HepG2 (cell line): ENCODE measurements at regions not wholly inside any gene's neighbourhood (a gene's known extent, or its start where the extent isn't known, plus 50 kb on each side); places are given as distances from the start of the nearest gene placed in this dataset.

Experiments
- ATAC-seq: fragments of 200-7000 bp; cut with Tn5 transposase; 3 replicates; pipeline ENCODE4 v1.9.1; 2020; ENCODE audit warnings: mild to moderate bottlenecking, moderate library complexity
- BruUV-seq: library from RNA; stranded (reverse); fragments of 400-500 nt; replicated peaks from 2 replicates; lab custom pipeline; 2021; lab: Mats Ljungman, UMichigan
- CTCF ChIA-PET: fragments of 300-600 bp; formaldehyde crosslinking; extraction: SDS; loops from one replicate; lab custom pipeline; 2021; ENCODE audit warnings: low total read pairs, inconsistent platforms, low intra/inter-chr PET ratio; lab: Yijun Ruan, JAX
- POLR2A ChIA-PET: fragments of 350-600 bp; sonication (Branson Sonifier 250); formaldehyde crosslinking; loops from one replicate; lab custom pipeline; 2020; ENCODE audit warnings: antibody characterized with exemption, inconsistent platforms; lab: Yijun Ruan, JAX
- DNase-seq: peaks from one replicate; pipeline ENCODE4 v3.0.0-alpha.2; 2015; ENCODE audit warnings: low spot score
- FAIRE-seq: peaks from 3 replicates; lab custom pipeline; 2011; peaks lifted over from hg19 to GRCh38; lab: Jason Lieb, UNC
- H2AFZ ChIP-seq: one replicate; pipeline ENCODE4 v1.6.1; 2011; ENCODE audit warnings: low read length, inconsistent platforms
- H3K27ac ChIP-seq: fragments of 300-600 bp; 3 replicates; pipeline ENCODE4 v1.8.0; 2011; ENCODE audit warnings: mixed run types, mild to moderate bottlenecking, mixed read lengths, low read length, inconsistent platforms; ENCODE audit not compliant: insufficient read depth; ENCODE audit errors: extremely low read length
- H3K27me3 ChIP-seq, 2 experiments: fragments of 200-600 bp in 1 of 2; 2 replicates in 1 of 2; 3 replicates in 1 of 2; pipeline versions ENCODE4 v1.6.0 to v1.8.0; 2011; ENCODE audit warnings: low read length in 2 of 2, mild to moderate bottlenecking in 2 of 2, moderate library complexity in 2 of 2, inconsistent platforms in 1 of 2; ENCODE audit not compliant: insufficient read depth in 2 of 2, control insufficient read depth in 1 of 2
- H3K36me3 ChIP-seq, 2 experiments: fragments of 200-600 bp in 1 of 2; replicated peaks in 1 of 2; 2 replicates in 1 of 2; 3 replicates in 1 of 2; pipeline versions ENCODE4 v1.5.1 to v1.8.0; 2011; ENCODE audit warnings: low read length in 2 of 2, inconsistent platforms in 1 of 2; ENCODE audit not compliant: insufficient read depth in 2 of 2, control insufficient read depth in 1 of 2
- H3K4me1 ChIP-seq: 2 replicates; pipeline ENCODE4 v1.5.1; 2012; ENCODE audit warnings: low read length, inconsistent platforms; ENCODE audit not compliant: insufficient read depth
- H3K4me2 ChIP-seq: 2 replicates; pipeline ENCODE4 v1.6.0; 2011; ENCODE audit warnings: low read depth, low read length, inconsistent platforms
- H3K4me3 ChIP-seq, 3 experiments: fragments of 200-600 bp in 1 of 3; sonication (generic), shearing (Covaris generic) in 1 of 3; replicated peaks in 1 of 3; 2 replicates each; pipeline ENCODE4 v1.5.1; 2011 to 2016; ENCODE audit warnings: low read length in 3 of 3, inconsistent platforms in 2 of 3, low read depth in 2 of 3, mild to moderate bottlenecking in 2 of 3, control low read depth in 1 of 3, mixed read lengths in 1 of 3; ENCODE audit not compliant: insufficient read depth in 1 of 3
- H3K79me2 ChIP-seq: one replicate; pipeline ENCODE4 v1.6.1; 2011; ENCODE audit warnings: low read length, inconsistent platforms; ENCODE audit not compliant: insufficient read depth
- H3K9ac ChIP-seq: 2 replicates; pipeline ENCODE4 v1.6.0; 2011; ENCODE audit warnings: mild to moderate bottlenecking, low read depth, low read length, inconsistent platforms; ENCODE audit not compliant: insufficient read depth
- H3K9me3 ChIP-seq: 2 replicates; pipeline ENCODE4 v1.5.1; 2012; ENCODE audit warnings: mild to moderate bottlenecking, low read length
- H4K20me1 ChIP-seq: 2 replicates; pipeline ENCODE4 v1.6.0; 2011; ENCODE audit warnings: inconsistent platforms, mild to moderate bottlenecking, low read length, moderate library complexity; ENCODE audit not compliant: insufficient read depth
- IRX3 ChIP-seq: sonication (generic); formaldehyde crosslinking; IDR thresholded peaks from 2 replicates; pipeline ENCODE4 v1.8.1; 2023; ENCODE audit warnings: mild to moderate bottlenecking, low read depth, missing genetic modification reagents, borderline replicate concordance
- KAT2B ChIP-seq: fragments of 150-350 bp; IDR thresholded peaks from 2 replicates; pipeline ENCODE4 v1.6.1; 2014; ENCODE audit warnings: low read depth, low read length, borderline replicate concordance
- KDM4B ChIP-seq: sonication (generic); formaldehyde crosslinking; IDR thresholded peaks from 2 replicates; pipeline ENCODE4 v1.4.0; 2020; ENCODE audit warnings: missing genetic modification reagents
- NCOR1 ChIP-seq: fragments of 200-600 bp; sonication (generic); IDR thresholded peaks from 2 replicates; pipeline ENCODE4 v1.7.0; 2017; ENCODE audit warnings: antibody characterized with exemption, low read length, borderline replicate concordance
- NFYC ChIP-seq: IDR thresholded peaks from 2 replicates; pipeline ENCODE4 v1.6.1; 2016; ENCODE audit warnings: missing genetic modification reagents, missing compliant biosample characterization
- RARA ChIP-seq: IDR thresholded peaks from 2 replicates; pipeline ENCODE4 v1.6.1; 2016; ENCODE audit warnings: missing genetic modification reagents, missing compliant biosample characterization
- SMAD3 ChIP-seq: sonication (generic); formaldehyde crosslinking; IDR thresholded peaks from 2 replicates; pipeline ENCODE4 v1.4.0; 2020; ENCODE audit warnings: missing genetic modification reagents
- TRAFD1 ChIP-seq: sonication (generic); formaldehyde crosslinking; IDR thresholded peaks from 2 replicates; pipeline ENCODE4 v1.5.1; 2020; ENCODE audit warnings: missing genetic modification reagents, mild to moderate bottlenecking, borderline replicate concordance
- ZFP36L1 ChIP-seq: sonication (generic); formaldehyde crosslinking; IDR thresholded peaks from 2 replicates; pipeline ENCODE4 v1.8.0; 2022; ENCODE audit warnings: mild to moderate bottlenecking, missing genetic modification reagents, moderate library complexity
- ZNF232 ChIP-seq: sonication (generic); formaldehyde crosslinking; IDR thresholded peaks from 2 replicates; pipeline ENCODE4 v1.4.0; 2020; ENCODE audit warnings: missing genetic modification reagents, borderline replicate concordance
- ZNF337 ChIP-seq: sonication (generic); formaldehyde crosslinking; IDR thresholded peaks from 2 replicates; pipeline ENCODE4 v1.5.1; 2020; ENCODE audit warnings: missing genetic modification reagents, low read depth, mild to moderate bottlenecking, borderline replicate concordance
- ZNF766 ChIP-seq: sonication (generic); formaldehyde crosslinking; IDR thresholded peaks from 2 replicates; pipeline ENCODE4 v1.5.0; 2020; ENCODE audit warnings: missing genetic modification reagents, borderline replicate concordance
- ZNF850 ChIP-seq: sonication (generic); formaldehyde crosslinking; conservative IDR thresholded peaks from 2 replicates; pipeline ENCODE4 v1.9.0; 2021; ENCODE audit warnings: mild to moderate bottlenecking, missing genetic modification reagents
- WGBS: methylation state at CpG from one replicate; pipeline ENCODE4 v1.1.6; 2017; ENCODE audit warnings: low lambda C conversion rate; 5-methylcytosine and 5-hydroxymethylcytosine counted together
- in situ Hi-C: cut with HindIII; loops from 2 replicates; pipeline ENCODE4 v1.10.0; 2017; ENCODE audit warnings: low pct_unique_long_range_greater_than_20kb; ENCODE audit not compliant: extremely low pct_ligation_motif_present
- intact Hi-C: fragments of 100-400 bp; cut with micrococcal nuclease; formaldehyde crosslinking; loops from one replicate; pipeline ENCODE4 v1.10.0; 2022; ENCODE audit not compliant: unreplicated experiment
- TF ChIP-seq, protein P1 (sequence below): sonication (generic); formaldehyde crosslinking; IDR thresholded peaks from 2 replicates; pipeline ENCODE4 v1.4.0; 2020; ENCODE audit warnings: missing genetic modification reagents, borderline replicate concordance
- TF ChIP-seq, protein P2 (sequence below): sonication (generic); formaldehyde crosslinking; IDR thresholded peaks from 2 replicates; pipeline ENCODE4 v1.4.0; 2020; ENCODE audit warnings: mild to moderate bottlenecking, low read depth, missing genetic modification reagents

- in situ Hi-C loops, result loop anchor here (10.0 kb wide), 1 partner anchor 495 kb away; no protein-coding TSS in a partner anchor
- 12% methylated on average over 3 of the region's 3 CpGs for WGBS
- Histone ChIP-seq H3K27me3 (no peaks in the 10 kb centered on the region; a peak in 2 of 5 replicates), H3K4me3 (no peak overlapping the region), H2AFZ (no peak overlapping the region), H3K4me1 (no peaks in the 10 kb centered on the region), H3K36me3 (no peaks in the 10 kb centered on the region), H3K27ac (no peak overlapping the region), H3K9ac (no peak overlapping the region), H4K20me1 (no peaks in the 10 kb centered on the region), H3K9me3 (no peaks in the 10 kb centered on the region), H3K4me2 (no peak overlapping the region), H3K79me2 (no peaks in the 10 kb centered on the region)
- BruUV-seq, result no TSS peak
- ATAC-seq (no peak), FAIRE-seq (no peak), DNase-seq (no peak)
- ChIA-PET CTCF (no interaction called here), POLR2A (no interaction called here)
- TF ChIP-seq KAT2B, result no peak
- TF ChIP-seq ZFP36L1 (CRISPR knock-in tag), result no peak
- TF ChIP-seq SMAD3 (CRISPR knock-in tag), result no peak
- no peak for TF ChIP-seq KDM4B (CRISPR knock-in tag)
- no peak for TF ChIP-seq ZNF850 (CRISPR knock-in tag)
- TF ChIP-seq NCOR1, result no peak
- TF ChIP-seq, protein P1, sequence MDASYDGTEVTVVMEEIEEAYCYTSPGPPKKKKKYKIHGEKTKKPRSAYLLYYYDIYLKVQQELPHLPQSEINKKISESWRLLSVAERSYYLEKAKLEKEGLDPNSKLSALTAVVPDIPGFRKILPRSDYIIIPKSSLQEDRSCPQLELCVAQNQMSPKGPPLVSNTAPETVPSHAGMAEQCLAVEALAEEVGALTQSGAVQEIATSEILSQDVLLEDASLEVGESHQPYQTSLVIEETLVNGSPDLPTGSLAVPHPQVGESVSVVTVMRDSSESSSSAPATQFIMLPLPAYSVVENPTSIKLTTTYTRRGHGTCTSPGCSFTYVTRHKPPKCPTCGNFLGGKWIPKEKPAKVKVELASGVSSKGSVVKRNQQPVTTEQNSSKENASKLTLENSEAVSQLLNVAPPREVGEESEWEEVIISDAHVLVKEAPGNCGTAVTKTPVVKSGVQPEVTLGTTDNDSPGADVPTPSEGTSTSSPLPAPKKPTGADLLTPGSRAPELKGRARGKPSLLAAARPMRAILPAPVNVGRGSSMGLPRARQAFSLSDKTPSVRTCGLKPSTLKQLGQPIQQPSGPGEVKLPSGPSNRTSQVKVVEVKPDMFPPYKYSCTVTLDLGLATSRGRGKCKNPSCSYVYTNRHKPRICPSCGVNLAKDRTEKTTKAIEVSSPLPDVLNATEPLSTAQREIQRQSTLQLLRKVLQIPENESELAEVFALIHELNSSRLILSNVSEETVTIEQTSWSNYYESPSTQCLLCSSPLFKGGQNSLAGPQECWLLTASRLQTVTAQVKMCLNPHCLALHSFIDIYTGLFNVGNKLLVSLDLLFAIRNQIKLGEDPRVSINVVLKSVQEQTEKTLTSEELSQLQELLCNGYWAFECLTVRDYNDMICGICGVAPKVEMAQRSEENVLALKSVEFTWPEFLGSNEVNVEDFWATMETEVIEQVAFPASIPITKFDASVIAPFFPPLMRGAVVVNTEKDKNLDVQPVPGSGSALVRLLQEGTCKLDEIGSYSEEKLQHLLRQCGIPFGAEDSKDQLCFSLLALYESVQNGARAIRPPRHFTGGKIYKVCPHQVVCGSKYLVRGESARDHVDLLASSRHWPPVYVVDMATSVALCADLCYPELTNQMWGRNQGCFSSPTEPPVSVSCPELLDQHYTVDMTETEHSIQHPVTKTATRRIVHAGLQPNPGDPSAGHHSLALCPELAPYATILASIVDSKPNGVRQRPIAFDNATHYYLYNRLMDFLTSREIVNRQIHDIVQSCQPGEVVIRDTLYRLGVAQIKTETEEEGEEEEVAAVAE (CRISPR knock-in tag), result no peak
- no peak for TF ChIP-seq ZNF766
- TF ChIP-seq ZNF337, result no peak
- TF ChIP-seq, protein P2, sequence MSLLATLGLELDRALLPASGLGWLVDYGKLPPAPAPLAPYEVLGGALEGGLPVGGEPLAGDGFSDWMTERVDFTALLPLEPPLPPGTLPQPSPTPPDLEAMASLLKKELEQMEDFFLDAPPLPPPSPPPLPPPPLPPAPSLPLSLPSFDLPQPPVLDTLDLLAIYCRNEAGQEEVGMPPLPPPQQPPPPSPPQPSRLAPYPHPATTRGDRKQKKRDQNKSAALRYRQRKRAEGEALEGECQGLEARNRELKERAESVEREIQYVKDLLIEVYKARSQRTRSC, result no peak
- TF ChIP-seq NFYC, result no peak
- no peak for TF ChIP-seq IRX3 (CRISPR knock-in tag)
- no peak for TF ChIP-seq TRAFD1
- no peak for TF ChIP-seq RARA (CRISPR knock-in tag)
- no peak for TF ChIP-seq ZNF232 (CRISPR knock-in tag)
- intact Hi-C loops, result no loop called here
Measured at GRCh38 chr11:87429996-87430395, 392.3 kb downstream of the TMEM135 start.
